Fibroblast of peridontal ligament (primary cell): ENCODE measurements at regions not wholly inside any gene's neighbourhood (a gene's known extent, or its start where the extent isn't known, plus 50 kb on each side); places are given as distances from the start of the nearest gene placed in this dataset.

ENCODE experiments used
- DNase-seq: peaks from one replicate; pipeline ENCODE4 v3.0.0-alpha.2; 2010; ENCODE audit errors: extremely low read depth

GRCh38 chr7:20267482-20267881 lies 50.3 kb upstream of the MACC1 start:
- no peak for DNase-seq

- no peak for DNase-seq
Observed at GRCh38 chr7:20268824-20269223, 51.6 kb upstream of the MACC1 start.

GRCh38 chr7:20269726-20270125 lies 52.5 kb upstream of the MACC1 start:
- DNase-seq, result peak; percentile 71

- DNase-seq, result no peak
Observed at GRCh38 chr7:20270371-20270770, 53.2 kb upstream of the MACC1 start.

GRCh38 chr7:20270867-20271266 lies 53.7 kb upstream of the MACC1 start:
- DNase-seq, result no peak

GRCh38 chr7:20275637-20276036 lies 55.1 kb upstream of the ITGB8 start:
- no peak for DNase-seq

GRCh38 chr7:20276705-20277472 lies 53.8 kb upstream of the ITGB8 start:
- no peak for DNase-seq

GRCh38 chr7:20279979-20280378 lies 50.7 kb upstream of the ITGB8 start:
- no peak for DNase-seq

- peak; percentile 87 for DNase-seq
Observed at GRCh38 chr7:20280475-20281351, 50.0 kb upstream of the ITGB8 start.
